ENCODE measurements at regions not wholly inside any gene's neighbourhood (a gene's known extent, or its start where the extent isn't known, plus 50 kb on each side); places are given as distances from the start of the nearest gene placed in this dataset.

DNA sequence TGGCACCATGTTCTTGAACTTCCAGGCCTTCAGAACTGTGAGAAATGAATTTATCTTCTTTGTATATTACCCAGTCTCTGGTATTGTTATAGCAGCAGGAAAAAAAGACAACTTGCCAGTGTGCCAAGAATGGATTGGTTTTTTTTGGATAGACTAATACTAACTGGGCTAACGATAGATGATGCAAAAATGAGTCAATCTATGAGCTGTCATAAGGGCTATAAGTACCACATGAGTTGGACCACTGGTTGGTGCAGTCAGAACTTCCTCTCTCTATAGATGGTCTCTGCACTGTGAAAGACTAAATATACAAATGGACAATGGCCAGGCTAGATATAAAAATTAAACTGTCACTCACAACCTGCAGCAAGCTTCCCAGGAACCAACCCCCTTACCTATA lies 87.6 kb upstream of the COL21A1 start:
- Histone ChIP-seq H3K36me3 (ENCODE audit: control insufficient read depth, insufficient read depth, low read length) (no peaks in the 10 kb centered on the region), H3K27me3 (ENCODE audit: control insufficient read depth, insufficient read depth, low read length) (no peaks in the 10 kb centered on the region), H3K4me3 (ENCODE audit: low read depth, low read length) (no peak overlapping the region)
- CTCF ChIA-PET: interaction anchor here (1.0 kb wide), 1 partner anchor 20 kb away, joined by 3 read pairs; no protein-coding TSS in a partner anchor
- no peak for DNase-seq (ENCODE audit: low read depth)
- TF ChIP-seq, protein P1, sequence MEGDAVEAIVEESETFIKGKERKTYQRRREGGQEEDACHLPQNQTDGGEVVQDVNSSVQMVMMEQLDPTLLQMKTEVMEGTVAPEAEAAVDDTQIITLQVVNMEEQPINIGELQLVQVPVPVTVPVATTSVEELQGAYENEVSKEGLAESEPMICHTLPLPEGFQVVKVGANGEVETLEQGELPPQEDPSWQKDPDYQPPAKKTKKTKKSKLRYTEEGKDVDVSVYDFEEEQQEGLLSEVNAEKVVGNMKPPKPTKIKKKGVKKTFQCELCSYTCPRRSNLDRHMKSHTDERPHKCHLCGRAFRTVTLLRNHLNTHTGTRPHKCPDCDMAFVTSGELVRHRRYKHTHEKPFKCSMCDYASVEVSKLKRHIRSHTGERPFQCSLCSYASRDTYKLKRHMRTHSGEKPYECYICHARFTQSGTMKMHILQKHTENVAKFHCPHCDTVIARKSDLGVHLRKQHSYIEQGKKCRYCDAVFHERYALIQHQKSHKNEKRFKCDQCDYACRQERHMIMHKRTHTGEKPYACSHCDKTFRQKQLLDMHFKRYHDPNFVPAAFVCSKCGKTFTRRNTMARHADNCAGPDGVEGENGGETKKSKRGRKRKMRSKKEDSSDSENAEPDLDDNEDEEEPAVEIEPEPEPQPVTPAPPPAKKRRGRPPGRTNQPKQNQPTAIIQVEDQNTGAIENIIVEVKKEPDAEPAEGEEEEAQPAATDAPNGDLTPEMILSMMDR (IDR thresholded peaks at IDR 0.05; ENCODE audit: insufficient read depth, low read depth, low read length): no peak
- POLR2A ChIA-PET: no interaction called here

DNA sequence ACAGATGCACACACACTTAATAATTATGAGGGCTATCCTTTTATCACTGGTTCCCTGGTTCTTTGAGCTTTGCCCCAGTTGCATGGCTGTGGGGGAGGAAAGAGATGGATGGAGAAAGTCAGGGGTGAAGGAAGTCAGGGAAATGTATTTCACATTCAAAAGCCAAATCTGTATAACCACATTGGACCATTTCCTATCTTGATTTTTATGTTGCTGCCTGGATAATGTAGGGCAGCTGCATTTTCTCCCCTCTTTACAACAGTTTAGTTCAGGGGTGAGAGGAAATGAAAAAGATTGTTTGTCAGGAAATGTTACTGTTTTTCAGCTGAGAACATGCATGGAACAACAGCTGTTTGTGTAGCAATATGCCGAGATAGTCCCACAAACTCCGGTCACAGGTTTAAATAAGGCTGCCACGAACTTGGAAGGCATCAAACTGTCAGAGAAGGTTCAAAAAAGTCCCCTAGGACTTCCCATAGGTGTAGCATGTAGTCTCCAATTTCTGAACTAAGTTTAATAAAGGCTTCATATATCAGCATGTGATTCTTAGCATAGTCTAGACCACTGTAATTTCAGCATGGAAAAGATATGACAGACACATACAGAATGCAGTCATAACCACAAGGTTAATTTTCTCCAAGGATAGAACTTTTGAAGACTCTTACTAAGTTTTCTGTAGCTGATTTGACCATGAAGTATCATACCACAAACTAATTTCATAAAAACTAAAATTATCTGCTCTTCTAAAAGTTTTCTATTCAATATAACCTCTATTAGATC lies 82.1 kb upstream of the COL21A1 start:
- Histone ChIP-seq H3K4me3 (ENCODE audit: low read depth, low read length) (no peak overlapping the region), H3K27me3 (ENCODE audit: control insufficient read depth, insufficient read depth, low read length) (no peaks in the 10 kb centered on the region), H3K36me3 (ENCODE audit: control insufficient read depth, insufficient read depth, low read length) (no peaks in the 10 kb centered on the region)
- CTCF ChIA-PET: interaction anchor here (3.0 kb wide), 1 partner anchor 14 kb away, joined by 21 read pairs; no protein-coding TSS in a partner anchor
- TF ChIP-seq, protein P1 (IDR thresholded peaks at IDR 0.05; ENCODE audit: insufficient read depth, low read depth, low read length): no peak
- DNase-seq (ENCODE audit: low read depth): no peak
- POLR2A ChIA-PET: no interaction called here

DNA sequence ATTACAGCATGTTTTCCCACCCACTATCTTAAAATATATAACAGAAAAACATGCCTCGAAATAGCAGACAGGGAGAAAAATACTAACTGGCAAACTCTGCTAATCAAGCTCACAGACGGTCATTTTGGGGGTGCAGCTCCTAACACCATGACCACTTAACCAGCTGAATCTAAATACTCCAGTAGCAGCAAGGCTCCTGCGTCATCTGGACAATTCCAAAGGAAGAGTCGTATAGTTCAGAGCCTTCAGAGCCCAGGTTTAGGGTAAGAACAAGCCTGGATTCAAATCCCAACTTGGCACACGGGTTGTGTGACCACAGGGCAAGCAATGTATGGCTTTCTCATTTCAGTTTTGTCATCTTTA lies 81.3 kb upstream of the COL21A1 start:
- TF ChIP-seq, protein P1 (IDR thresholded peaks at IDR 0.05; ENCODE audit: insufficient read depth, low read depth, low read length): no peak
- H3K4me3 ChIP-seq (ENCODE audit: low read depth, low read length): no peak overlapping the region
- CTCF ChIA-PET: interaction anchor here (3.0 kb wide), 1 partner anchor 14 kb away, joined by 21 read pairs; no protein-coding TSS in a partner anchor
- POLR2A ChIA-PET: no interaction called here
- no peaks in the 10 kb centered on the region for H3K27me3 ChIP-seq (ENCODE audit: control insufficient read depth, insufficient read depth, low read length)
- H3K36me3 ChIP-seq (ENCODE audit: control insufficient read depth, insufficient read depth, low read length): no peaks in the 10 kb centered on the region
- DNase-seq (ENCODE audit: low read depth): no peak

DNA sequence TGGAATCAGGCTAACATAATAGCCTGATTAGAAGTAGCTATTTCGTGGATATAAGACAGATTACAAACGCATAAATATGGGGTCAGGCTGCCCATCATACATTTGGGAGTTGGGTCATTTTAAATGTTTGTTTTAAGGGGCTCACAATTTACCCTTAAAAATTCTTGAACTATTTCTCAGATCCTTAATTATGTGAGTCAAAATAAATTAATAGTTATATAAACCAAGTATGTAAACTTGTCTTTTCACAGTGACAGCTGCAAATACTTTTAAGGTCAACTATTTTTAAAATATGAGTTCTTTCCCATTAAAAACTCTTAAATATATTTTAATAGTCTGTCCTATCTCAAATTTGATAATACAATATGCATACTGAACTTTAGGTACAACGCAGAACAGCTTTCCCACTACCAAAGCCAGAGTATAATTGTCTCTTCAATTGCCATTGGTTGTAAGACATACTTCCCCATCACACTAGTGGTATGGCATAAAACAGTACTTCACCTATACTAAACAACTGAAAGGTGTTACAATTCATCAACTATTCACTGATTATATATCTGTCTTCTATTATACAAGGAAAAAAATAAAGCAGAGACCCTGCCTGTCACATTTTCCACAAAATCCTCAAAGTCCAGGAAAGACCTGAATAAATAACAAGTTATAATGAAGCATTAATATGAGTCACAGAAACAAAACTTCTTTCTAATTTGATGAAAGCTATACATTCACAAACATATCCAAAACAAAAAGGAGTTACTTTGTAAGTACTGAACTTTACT lies 80.8 kb upstream of the COL21A1 start:
- Histone ChIP-seq H3K36me3 (ENCODE audit: control insufficient read depth, insufficient read depth, low read length) (no peaks in the 10 kb centered on the region), H3K4me3 (ENCODE audit: low read depth, low read length) (no peak overlapping the region), H3K27me3 (ENCODE audit: control insufficient read depth, insufficient read depth, low read length) (no peaks in the 10 kb centered on the region)
- DNase-seq (ENCODE audit: low read depth): no peak
- ChIA-PET CTCF (interaction anchor here (1.4 to 3.0 kb wide), 2 partner anchors 13 to 18 kb away, joined by 3 to 21 read pairs; no protein-coding TSS in a partner anchor), POLR2A (interaction anchor here (0.6 kb wide), 1 partner anchor 12 kb away, joined by 3 read pairs; no protein-coding TSS in a partner anchor)
- TF ChIP-seq, protein P1 (IDR thresholded peaks at IDR 0.05; ENCODE audit: insufficient read depth, low read depth, low read length): no peak

DNA sequence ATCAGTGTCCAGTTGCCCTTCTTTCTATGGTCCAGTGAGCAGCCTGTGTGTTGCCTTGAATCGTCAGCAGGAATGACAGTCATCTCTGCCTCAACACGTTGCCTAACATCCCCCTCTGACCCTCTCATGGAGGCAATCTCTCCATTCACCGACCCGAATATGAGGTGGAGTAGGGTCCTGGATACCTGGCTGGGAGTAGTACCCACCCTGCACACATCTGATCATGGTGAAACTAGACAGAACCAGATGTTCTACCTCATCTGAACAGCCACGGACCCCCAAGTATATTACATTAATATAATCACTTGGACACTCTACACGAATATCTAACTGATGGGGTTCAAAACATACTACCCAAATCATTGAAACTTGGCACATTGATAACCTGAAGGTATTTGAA lies 77.0 kb upstream of the COL21A1 start:
- H3K27me3 ChIP-seq (ENCODE audit: control insufficient read depth, insufficient read depth, low read length): no peaks in the 10 kb centered on the region
- POLR2A ChIA-PET: no interaction called here
- DNase-seq (ENCODE audit: low read depth): no peak
- CTCF ChIA-PET: no interaction called here
- no peaks in the 10 kb centered on the region for H3K36me3 ChIP-seq (ENCODE audit: control insufficient read depth, insufficient read depth, low read length)
- H3K4me3 ChIP-seq (ENCODE audit: low read depth, low read length): no peak overlapping the region
- TF ChIP-seq, protein P1 (IDR thresholded peaks at IDR 0.05; ENCODE audit: insufficient read depth, low read depth, low read length): no peak

Data from BJ (cell line).